Dedifferentiated amniotic fluid mesenchymal stem cell (primary cell): ENCODE measurements at regions not wholly inside any gene's neighbourhood (a gene's known extent, or its start where the extent isn't known, plus 50 kb on each side); places are given as distances from the start of the nearest gene placed in this dataset.
"Not testable (repeated sequence)": the region's sequence is repeated elsewhere in the genome, so short reads cannot be mapped to it uniquely, and the experiment has no call there.

ENCODE experiments used
- DNase-seq: peaks from one replicate; pipeline ENCODE4 v3.0.0-alpha.2; 2016; ENCODE audit errors: extremely low spot score

DNA sequence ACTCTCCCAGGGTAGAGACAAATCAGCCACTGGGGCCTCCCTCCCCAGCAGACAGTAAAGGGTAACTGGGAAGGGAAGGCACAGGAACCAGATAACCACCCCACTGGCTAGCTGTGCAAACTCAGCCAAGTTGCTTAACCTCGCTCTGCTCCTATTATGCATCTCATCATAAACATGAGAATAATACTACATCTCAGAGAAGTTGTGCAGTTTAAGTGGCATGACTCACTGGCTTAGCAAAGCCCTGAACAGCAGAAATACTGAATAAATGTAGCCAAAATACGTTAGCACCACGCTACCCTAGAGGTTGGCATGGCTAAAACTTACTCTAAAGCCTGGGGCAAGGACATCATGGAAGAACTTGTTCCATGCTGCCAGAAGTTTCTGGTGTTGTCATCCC lies 128.1 kb upstream of the ANK3 start:
- no peak for DNase-seq

DNA sequence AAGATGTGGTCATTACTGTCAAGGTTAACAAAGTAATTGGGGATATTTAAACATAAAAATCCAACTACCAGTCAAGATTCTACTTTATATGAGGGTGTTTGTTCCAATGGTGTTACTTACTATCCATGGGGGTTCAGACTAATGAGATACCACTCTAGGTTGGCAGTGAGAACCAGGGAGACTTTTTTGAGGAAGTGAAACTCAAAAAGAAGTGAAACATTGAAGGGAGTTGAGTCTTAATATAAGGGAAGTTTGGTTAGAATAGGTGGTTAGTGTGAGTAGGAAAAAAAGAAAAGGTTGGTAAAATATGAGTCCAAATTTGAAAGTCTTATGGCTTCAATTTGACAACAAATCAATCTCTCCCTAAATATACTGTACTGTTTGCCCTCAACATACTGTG lies 123.6 kb upstream of the ANK3 start:
- DNase-seq: no peak

DNA sequence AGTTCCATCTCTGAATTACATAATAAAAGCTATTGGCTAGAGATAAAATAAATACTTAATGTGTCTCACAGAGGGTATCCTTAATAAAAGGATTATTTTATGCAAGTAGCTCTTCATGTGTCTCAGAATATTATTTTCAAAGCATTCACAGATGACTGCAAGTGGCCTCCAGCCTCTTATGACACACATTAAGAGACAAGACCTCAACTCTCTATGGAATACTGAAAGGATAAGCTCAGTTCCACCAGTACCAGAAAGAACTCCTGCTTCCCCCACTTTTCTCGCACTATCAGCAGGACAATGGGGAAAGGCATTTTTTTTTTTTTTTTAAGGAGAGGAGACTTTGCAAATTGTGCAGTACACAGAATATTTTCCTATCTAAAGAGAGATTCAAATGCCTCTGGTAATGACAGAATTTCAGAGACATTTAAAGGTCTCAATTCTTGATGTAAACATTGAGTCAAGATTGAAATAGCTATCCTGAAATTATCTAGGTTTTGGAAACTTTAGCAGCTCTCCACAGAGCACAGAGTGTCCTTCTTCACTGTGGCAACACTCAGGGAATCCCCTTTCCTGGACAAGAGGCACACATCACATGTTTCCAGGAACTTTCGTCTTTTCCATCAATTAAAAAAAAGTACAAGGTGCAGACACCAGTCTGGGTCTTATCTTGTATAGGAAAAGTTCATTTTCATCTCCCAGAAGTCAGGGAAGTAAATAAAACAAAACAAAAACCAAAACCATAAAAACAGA lies 122.0 kb upstream of the ANK3 start:
- DNase-seq: no peak

DNA sequence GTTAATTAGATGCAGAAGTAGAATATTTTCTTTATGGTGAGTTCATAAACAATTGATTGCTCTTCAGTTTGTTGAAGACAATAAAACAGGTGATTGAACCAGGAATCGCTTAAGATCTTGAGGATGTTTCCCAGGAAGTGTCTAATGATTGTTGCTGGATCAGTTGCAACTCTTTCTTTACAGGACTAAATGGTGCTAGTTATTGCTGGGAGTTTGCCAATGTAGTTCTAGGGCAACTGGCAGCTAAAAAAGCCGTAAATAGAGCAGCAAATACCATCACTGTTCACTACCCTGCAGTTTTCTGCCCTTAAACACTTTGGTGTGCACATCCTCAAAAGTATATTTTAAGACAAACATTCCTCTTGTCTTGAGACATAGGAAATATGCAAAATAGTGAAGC lies 119.2 kb upstream of the ANK3 start:
- DNase-seq: no peak

DNA sequence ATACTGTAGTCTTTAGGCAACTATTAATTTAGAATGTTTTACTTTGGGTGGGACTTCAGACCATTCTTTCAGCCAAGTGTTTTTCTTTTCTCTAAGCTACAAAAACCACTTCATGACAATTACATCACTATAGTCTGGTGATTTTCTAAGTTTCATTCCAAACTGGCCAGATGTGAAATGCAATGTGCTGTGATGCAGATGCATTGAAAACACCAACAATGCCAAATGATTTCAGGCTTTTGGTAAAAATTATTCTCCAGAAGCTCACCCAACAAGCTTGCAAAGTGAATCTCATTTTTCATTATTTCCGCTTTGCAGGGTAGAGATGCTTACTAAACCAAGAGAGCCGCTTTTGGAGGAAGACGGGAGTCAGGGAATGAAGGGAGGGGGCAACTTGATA lies 118.4 kb upstream of the ANK3 start:
- DNase-seq: no peak

DNA sequence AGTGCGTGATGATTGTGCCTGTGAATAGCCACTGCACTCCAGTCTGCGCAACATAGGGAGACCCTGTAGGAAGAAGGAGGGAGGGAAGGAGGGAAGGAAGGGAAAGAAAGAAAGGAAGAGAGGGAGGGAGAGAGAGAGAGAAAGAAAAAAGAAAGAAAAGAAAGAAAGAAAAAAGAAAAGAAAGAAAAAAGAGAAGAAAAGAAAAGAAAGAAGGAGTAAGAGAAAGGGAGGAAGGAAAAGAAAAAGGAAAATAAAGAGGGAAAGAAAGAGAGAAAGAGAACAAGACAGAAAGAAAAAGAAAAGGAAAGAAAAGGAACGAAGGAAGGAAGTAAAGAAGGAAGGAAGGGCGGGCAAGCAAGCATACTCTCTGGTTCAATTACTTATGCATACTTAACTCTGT lies 112.9 kb upstream of the ANK3 start:
- no peak for DNase-seq

DNA sequence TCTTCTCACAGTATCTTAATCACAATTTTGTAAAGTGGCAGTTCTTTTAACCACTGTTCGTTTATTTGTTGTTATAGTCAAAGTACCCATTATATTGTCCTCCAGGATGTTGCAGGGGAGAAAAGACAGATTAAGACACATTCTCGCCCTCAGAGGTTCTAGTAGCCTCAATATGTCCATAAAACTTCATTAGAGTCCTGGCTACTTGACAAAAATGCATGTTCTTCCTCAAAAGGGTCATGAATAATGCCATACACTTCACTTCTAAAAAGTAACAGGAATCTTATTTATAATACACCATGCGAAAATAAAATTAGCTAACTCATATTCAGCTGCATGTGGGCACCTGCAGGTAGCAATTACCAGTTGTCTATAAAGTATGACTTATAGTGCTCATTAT lies 109.3 kb upstream of the ANK3 start:
- DNase-seq: no peak

DNA sequence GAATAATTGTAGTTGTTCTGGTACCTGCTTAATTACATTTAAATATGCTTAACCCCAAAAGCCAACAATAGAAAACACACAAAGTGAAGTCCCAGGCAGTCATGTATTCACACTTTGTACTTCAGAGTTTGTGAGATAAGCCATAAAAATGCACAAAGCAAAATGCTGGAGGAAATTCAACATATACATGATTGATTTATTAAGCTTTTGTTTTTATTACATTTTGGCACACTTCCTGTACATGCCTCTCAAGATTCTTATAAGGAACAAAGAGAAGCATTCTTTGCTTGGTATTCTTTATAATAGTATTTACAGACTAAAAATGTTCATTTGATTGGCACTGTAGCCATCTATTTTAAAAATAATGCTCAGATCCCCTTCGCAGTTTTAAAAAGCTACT lies 107.7 kb upstream of the ANK3 start:
- DNase-seq: no peak

DNA sequence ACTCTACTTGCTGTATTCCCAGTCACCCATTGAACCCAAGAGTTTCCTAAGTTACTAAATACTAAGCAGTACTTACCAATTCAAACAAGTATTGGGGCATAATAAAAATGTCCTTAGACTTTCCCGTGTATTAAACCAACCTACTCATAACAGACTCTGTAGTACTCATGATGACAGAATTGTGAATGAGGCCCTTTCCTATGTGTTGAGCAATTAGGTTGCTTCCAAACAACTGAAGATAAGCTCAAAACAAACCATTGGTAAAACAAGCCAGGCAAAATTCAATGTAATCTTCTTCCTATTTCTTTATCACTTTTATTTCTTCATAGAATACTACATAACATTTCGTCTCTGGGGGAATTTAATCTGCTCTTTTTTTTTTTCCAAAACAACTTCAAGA lies 106.5 kb upstream of the ANK3 start:
- DNase-seq: no peak

DNA sequence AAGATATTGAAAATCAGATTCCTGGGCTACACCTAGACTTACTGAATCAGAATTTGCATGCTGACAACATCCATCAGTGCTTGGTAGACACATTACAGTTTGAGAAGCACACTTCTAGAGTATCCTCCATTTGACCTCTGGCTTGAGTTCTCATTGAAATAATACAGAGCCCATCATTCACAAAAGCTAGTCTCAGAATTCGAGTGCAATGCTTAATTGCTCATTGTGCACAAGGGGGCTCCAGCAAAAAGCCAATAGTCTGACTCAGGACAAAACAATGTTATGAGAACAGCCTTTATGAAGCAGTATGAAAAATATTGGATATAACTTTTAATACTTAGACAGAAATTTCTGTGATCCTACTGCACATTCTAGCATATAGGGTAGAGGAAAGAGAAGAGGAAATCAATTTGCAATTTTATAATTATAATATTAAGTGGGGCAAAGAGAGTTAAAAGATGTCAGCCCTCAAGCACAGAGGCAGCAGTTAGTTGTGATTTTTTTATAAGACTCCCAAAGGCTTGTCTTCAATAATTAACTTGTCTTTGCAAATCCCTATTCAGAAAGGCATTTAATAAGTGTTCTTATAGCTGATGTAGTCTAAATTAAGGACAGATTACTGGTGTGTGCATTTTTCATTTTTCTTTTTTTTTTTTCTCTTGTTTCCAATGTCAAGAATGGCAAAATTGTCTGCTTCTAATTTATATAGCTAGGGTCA lies 105.8 kb upstream of the ANK3 start:
- no peak for DNase-seq

DNA sequence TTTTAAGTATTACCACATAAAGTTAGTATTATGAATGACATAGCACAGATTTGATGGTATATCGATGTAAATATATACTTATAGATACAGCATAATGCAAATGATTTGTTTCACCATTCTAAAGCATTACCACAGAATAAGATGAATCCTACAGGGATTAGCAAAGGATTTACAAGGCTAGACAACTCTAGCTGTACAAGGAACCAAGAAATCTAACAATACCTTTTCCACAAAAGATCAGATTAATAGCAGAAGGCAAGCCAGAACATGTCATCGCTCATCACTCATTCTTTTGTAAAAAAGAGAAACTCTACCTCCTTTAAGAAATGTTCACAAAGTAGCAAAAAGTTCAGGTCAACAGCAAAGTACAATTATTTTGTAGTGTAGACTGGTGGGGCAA lies 105.1 kb upstream of the ANK3 start:
- no peak for DNase-seq

DNA sequence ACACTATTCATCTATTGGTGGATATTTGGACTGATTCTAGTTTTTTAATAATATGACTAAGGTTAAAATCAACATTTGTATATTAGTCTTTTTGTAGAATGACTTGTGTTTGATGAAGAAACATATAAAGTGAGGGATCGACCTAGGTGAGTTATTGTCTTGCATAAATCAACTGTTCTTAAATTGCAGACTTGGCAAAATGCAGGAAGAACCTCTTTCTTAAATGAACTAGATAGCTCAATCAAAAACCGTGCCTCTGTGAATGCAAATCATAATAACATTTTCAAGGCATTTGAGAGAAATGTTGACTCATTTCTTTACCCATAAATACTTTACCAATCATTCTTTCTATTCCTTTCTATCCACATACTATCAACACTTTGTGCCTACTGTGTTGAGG lies 101.5 kb upstream of the ANK3 start:
- no peak for DNase-seq

DNA sequence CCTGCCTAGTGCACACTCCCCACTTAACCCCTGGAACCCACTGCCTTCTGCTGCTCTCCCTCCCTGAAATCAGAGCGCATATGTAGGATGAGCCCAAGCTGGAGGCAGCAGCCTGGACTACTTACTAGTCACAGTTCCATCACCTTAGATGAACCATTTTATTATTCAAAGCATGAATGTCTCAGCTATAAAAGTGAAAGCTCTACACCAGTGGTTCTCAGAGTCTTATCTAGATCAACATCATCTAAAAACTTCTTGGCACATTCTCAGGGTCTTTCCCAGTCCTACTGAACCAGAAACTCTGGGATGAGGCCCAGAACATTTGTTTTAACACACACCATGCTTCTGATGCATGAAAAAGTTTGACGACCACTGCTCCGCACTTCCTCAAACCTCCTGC lies 100.3 kb upstream of the ANK3 start:
- peak; percentile 44 for DNase-seq

DNA sequence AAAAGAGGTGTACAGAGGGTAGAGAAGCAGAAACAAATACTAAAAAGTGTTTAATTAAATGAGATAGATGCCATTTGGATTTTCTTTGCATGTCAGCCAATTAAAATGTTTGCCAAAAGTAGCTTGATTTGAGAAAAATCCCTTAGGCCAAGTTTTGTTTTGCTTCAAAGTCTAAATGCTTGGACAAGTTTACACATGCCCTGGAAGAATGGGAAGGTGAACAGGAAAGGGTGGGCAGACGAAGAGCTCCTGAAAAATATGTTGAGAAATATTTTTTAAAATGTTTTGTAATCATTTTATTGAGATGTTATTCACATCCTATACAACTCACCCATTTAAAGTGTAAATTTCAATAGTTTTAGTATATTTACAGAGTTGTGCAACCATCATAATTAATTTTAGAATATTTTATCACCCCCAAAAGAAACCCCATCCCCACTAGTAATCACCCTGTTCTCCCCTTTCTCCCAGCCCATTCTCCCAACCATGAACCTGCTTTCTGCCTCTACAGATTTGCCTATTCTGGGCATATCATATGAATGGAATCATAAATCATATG lies 98.5 kb upstream of the ANK3 start:
- DNase-seq: no peak

DNA sequence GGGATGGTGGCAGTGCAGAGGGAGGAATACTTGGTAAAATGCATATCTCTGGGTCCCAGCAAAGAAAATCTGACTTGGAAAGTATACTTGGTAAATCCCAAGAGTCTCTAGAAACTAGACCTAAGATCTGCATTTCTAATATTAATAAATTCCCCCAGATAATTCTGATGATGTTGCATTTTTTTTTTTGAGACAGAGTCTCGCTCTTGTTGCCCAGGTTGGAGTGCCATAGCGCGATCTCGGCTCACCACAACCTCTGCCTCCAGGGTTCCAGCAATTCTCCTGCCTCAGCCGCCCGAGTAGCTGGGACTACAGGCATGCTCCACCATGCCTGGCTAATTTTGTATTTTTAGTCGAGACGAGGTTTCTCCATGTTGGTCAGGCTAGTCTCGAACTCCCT lies 97.9 kb upstream of the ANK3 start:
- DNase-seq: no peak

DNA sequence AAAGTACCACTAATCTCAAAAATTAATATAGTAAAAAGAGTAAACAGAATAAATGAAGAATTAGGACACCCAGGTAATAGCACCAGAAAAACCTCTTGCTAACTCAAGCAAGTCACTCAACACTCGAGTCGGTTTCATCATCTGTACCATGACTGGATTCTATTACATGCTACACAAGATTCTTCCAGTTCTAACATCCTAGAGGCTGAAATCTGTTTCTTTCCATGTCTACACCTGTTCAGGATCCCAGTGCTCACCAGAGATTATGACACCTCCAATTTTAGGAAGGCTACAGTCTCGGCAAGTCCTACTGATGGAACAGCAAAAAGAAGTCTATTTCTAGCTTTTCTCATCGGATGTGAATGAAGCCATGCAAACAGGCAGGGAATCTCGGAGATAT lies 95.3 kb upstream of the ANK3 start:
- DNase-seq: no peak

DNA sequence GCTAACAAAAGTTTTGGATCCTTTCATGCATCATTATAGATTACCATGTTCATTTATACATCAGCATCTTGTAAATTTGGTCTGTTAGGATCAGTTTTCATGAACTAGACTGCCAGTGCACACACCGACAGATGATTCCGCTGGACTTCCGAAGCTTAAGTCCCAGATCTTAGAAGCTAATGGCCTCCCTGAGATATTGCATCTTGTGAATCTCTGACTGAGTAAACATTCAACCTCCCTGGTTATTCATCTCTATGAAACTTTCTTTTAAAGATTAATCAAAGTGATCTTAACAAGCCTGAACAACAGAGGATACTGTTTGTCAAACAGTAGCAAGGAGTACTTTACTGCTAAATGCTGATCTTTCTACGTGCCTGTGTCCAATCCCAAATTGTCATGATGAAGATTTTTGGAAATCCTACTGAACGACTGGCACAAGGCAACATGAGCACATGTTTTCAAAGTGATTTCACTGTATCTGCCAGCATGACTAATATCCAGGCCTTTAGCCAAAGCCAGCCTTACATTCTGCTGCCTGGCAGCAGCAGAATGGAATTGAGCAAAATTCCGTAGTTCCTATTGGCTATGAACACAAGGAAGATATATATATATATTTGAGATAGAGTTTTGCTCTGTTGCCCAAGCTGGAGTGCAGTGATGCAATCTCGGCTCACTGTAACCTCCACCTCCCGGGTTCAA lies 91.3 kb upstream of the ANK3 start:
- peak; percentile 92 for DNase-seq

DNA sequence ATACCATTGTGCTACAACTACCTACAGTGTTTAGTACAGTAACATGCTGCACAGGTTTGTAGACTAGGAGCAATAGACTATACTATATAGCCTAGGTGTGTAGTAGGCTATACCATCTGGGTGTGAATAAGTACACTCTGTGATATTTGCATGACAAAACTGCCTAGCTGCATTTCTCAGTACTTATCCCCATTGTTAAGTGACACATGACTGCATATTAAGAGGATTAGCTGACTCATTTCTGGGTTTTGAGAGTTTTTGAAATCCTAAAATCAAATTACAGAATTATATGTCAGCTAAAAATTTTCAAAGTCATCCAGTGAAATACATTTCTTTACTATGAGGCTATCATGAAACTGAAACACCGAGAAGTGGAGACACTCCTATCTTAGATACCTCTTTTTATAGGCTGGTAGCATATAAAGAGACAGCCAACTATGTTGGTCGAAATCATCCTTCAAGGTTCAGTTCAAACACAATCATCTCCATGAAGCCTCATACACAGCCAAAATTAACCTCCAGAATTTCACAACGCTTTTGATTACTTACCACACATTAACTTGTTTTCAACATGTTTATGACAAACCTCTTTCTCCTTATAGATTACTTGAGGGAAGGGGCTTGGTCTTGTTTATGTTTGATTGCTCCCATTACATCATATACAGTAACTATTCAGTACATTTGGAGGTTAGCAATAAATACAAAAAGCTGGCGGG lies 89.8 kb upstream of the ANK3 start:
- DNase-seq: peak; percentile 62

DNA sequence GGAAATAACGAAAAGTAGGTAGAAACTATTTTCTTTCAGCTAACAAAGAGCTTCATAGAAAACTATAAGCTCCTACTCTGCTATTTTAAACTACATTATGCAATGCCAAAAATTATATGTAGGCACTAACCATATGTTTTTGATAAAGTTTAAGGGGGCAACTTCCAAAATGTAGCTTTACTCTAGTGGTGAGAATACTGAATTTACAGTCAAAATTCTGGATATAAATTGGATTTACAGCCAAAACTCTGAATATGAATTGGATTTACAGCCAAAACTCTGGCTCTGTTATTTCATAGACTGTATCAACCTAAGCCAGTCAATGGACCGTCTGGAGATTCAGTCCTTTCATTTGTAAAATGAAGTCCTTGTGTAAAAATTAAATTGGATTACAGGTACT lies 86.8 kb upstream of the ANK3 start:
- DNase-seq: no peak

DNA sequence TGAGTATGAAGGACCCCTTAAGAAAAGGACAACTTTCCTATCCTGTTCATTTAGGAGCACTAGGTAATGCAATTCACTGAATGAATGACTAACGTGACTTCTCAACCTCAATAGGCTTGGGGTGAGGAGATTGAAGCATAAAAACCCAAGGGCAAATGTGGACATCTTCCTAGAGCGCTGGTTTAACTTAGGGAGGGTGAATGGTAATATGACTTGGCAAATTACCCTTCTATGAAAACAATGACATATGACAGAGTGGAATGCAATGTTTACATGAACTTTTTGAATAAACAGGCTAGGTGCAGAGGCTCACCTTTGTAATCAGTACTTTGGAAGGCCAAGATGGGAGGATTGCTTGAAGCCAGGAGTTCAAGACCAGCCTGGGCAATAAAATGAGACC lies 83.9 kb upstream of the ANK3 start:
- DNase-seq: no peak

DNA sequence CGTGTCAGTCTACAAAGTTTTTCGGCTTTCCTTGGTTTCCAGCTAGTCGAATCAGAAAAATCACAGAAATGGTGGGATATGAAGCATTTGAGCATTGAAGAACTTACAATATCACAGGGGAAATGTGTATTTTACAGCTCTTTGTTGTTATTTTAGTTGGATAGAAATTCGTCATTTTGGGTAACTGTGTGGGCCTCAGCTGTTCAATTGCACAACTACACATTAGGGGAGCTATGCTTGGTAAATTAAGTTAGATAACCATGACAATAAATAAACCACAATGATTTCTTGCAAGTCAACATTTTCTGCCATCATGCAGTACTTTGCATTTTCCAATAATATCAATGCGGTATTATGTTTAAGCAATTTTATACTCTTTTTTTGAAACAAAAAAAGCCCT lies 80.4 kb upstream of the ANK3 start:
- no peak for DNase-seq

DNA sequence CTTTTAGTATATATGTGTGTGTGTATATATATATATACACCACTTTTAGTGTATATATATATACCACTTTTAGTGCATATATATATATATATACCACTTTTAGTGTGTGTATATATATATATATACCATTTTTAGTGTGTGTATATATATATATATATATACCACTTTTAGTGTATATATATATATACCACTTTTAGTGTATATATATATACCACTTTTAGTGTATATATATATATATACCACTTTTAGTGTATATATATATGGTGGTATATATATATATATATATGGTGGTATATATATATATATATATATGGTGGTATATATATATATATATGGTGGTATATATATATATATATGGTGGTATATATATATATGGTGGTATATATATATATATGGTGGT lies 79.5 kb upstream of the ANK3 start:
- DNase-seq: not testable (repeated sequence)
